ENCODE measurements at regions not wholly inside any gene's neighbourhood (a gene's known extent, or its start where the extent isn't known, plus 50 kb on each side); places are given as distances from the start of the nearest gene placed in this dataset.

DNA sequence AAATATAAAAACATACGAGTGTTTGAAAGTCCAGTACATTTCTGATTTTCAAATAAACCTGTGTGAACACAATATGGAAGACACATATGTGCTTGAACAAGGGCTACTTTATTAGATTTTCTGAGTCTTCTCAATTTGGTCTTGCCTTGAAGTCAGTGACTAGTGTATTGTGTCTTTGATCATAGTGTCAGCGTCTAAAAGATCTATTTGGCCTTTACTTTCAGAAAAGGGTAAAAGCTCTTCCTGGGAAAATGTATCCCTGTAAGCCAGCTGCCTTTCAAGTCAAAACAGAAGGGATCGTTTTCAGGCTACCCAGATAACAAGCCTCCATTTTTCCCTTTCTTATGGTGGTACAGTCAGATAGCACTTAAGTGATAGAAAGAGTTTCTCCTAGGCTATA lies 471.9 kb downstream of the CMPK2 start:
- no peak for ATAC-seq
- no peak for TF ChIP-seq POLR2A (IDR thresholded peaks at IDR 0.05)
- TF ChIP-seq, protein P1, sequence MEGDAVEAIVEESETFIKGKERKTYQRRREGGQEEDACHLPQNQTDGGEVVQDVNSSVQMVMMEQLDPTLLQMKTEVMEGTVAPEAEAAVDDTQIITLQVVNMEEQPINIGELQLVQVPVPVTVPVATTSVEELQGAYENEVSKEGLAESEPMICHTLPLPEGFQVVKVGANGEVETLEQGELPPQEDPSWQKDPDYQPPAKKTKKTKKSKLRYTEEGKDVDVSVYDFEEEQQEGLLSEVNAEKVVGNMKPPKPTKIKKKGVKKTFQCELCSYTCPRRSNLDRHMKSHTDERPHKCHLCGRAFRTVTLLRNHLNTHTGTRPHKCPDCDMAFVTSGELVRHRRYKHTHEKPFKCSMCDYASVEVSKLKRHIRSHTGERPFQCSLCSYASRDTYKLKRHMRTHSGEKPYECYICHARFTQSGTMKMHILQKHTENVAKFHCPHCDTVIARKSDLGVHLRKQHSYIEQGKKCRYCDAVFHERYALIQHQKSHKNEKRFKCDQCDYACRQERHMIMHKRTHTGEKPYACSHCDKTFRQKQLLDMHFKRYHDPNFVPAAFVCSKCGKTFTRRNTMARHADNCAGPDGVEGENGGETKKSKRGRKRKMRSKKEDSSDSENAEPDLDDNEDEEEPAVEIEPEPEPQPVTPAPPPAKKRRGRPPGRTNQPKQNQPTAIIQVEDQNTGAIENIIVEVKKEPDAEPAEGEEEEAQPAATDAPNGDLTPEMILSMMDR (IDR thresholded peaks at IDR 0.05 in 4 of 5, conservative IDR thresholded peaks at IDR 0.05 in 1 of 5) = no peak
- H3K9me3 ChIP-seq = no peaks in the 10 kb centered on the region
- intact Hi-C loops (cut with DNase I; ENCODE audit: low total_unique reads) (no loop called here), in situ Hi-C loops (cut with MboI; ENCODE audit: low sequenced_read_pairs in 4 of 4) (no loop called here)
- DNase-seq = no peak
- no peaks in the 10 kb centered on the region for H3K36me3 ChIP-seq
- H3K27ac ChIP-seq = no peak overlapping the region
- no peaks in the 10 kb centered on the region for H3K4me1 ChIP-seq
- no peaks in the 10 kb centered on the region for H3K27me3 ChIP-seq
- no peak overlapping the region for H3K4me3 ChIP-seq

- Histone ChIP-seq H3K4me1 (no peaks in the 10 kb centered on the region), H3K9me3 (no peaks in the 10 kb centered on the region), H3K27ac (no peak overlapping the region), H3K4me3 (no peak overlapping the region), H3K36me3 (no peaks in the 10 kb centered on the region), H3K27me3 (no peaks in the 10 kb centered on the region)
- DNase-seq (no peak), ATAC-seq (no peak)
- intact Hi-C loops (cut with DNase I; ENCODE audit: low total_unique reads) (no loop called here), in situ Hi-C loops (cut with MboI; ENCODE audit: low sequenced_read_pairs in 4 of 4) (no loop called here)
- TF ChIP-seq POLR2A (IDR thresholded peaks at IDR 0.05) = no peak
- TF ChIP-seq, protein P1 (IDR thresholded peaks at IDR 0.05 in 4 of 5, conservative IDR thresholded peaks at IDR 0.05 in 1 of 5) = no peak
Measured at GRCh38 chr2:6394276-6394675, 471.4 kb downstream of the CMPK2 start.

- TF ChIP-seq, protein P1 (IDR thresholded peaks at IDR 0.05 in 4 of 5, conservative IDR thresholded peaks at IDR 0.05 in 1 of 5) = no peak
- no peak for TF ChIP-seq POLR2A (IDR thresholded peaks at IDR 0.05)
- ATAC-seq (no peak), DNase-seq (no peak)
- H3K4me3 ChIP-seq = no peak overlapping the region
- no peaks in the 10 kb centered on the region for H3K36me3 ChIP-seq
- in situ Hi-C loops (cut with MboI; ENCODE audit: low sequenced_read_pairs in 4 of 4) (no loop called here), intact Hi-C loops (cut with DNase I; ENCODE audit: low total_unique reads) (no loop called here)
- H3K4me1 ChIP-seq = no peaks in the 10 kb centered on the region
- H3K9me3 ChIP-seq = no peaks in the 10 kb centered on the region
- H3K27ac ChIP-seq = no peak overlapping the region
- H3K27me3 ChIP-seq = no peaks in the 10 kb centered on the region
Measured at GRCh38 chr2:6398421-6398820, 467.3 kb downstream of the CMPK2 start.

DNA sequence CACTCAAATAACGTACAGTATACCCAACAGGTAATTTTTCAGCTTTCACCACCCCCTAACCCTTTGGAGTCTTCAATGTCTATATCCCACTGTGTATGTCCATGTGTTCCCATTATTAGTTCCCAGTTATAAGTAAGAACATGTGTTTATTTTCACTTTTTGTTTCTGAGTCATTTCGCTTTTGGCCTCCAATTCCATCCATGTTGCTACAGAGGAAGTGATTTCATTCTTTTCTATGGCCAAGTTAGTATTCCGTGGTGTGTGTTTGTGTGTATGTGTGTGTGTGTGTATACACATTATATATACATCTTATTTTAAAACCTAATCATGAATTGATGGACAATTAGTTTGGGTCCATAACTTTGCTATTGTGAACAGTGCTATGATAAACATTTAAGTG lies 464.4 kb downstream of the CMPK2 start:
- Histone ChIP-seq H3K36me3 (no peaks in the 10 kb centered on the region), H3K4me1 (no peaks in the 10 kb centered on the region), H3K27me3 (no peaks in the 10 kb centered on the region), H3K4me3 (no peak overlapping the region), H3K9me3 (no peaks in the 10 kb centered on the region), H3K27ac (no peak overlapping the region)
- ATAC-seq (no peak), DNase-seq (no peak)
- in situ Hi-C loops (cut with MboI; ENCODE audit: low sequenced_read_pairs in 4 of 4) (no loop called here), intact Hi-C loops (cut with DNase I; ENCODE audit: low total_unique reads) (no loop called here)
- TF ChIP-seq POLR2A (IDR thresholded peaks at IDR 0.05) = no peak
- TF ChIP-seq, protein P1 (IDR thresholded peaks at IDR 0.05 in 4 of 5, conservative IDR thresholded peaks at IDR 0.05 in 1 of 5) = no peak

DNA sequence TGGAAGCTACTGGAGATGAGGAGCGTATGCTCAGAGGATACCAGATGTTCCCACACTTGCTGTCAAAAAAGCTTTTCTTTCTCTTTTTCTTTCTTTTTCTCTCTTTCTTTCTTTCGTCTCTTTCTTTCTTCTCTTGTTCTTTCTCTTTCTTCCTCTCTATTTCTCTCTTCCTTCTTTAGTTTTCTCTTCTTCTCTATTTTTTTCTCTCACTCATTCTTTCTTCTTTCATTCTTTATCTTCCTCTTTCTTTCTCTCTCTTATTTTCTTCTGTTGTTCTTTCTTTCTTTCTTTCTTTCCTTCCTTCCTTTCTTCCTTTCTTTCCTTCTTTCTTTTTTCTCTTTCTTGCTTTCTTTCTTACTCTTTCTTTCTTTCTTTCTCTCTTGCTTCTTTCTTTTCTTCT lies 457.6 kb downstream of the CMPK2 start:
- Histone ChIP-seq H3K27me3 (no peaks in the 10 kb centered on the region), H3K27ac (no peak overlapping the region), H3K4me3 (no peak overlapping the region), H3K4me1 (no peaks in the 10 kb centered on the region), H3K36me3 (no peaks in the 10 kb centered on the region), H3K9me3 (no peaks in the 10 kb centered on the region)
- no peak for DNase-seq
- ATAC-seq = no peak
- TF ChIP-seq, protein P1 (IDR thresholded peaks at IDR 0.05 in 4 of 5, conservative IDR thresholded peaks at IDR 0.05 in 1 of 5) = no peak
- no peak for TF ChIP-seq POLR2A (IDR thresholded peaks at IDR 0.05)
- intact Hi-C loops (cut with DNase I; ENCODE audit: low total_unique reads) = no loop called here
- in situ Hi-C loops (cut with MboI; ENCODE audit: low sequenced_read_pairs in 4 of 4) = no loop called here

All from gastrocnemius medialis (tissue), 4 donors.